ENCODE measurements at regions not wholly inside any gene's neighbourhood (a gene's known extent, or its start where the extent isn't known, plus 50 kb on each side); places are given as distances from the start of the nearest gene placed in this dataset.

DNA sequence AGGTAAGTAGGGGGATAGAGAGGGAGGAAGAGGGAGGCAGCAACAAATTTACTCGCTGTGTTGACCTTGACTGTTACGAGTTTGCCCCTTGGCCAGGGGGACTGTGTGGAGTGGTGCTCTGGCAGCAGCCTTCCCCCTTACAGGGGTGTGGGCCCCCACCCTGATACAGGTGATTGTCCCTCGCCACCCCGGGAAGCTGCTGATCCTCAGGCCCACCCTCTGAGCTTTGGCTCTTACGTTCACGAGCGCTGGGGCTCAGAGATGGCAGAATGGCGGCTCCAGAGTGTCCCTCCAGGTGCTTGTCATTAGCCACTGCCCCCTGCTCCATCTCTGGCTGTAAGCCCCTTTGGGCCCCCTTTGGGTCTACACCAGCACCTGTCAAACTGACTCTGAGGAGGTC lies 88.6 kb downstream of the GLI2 start:
- TF ChIP-seq POLR2A (IDR thresholded peaks at IDR 0.05; ENCODE audit: extremely low read depth, insufficient read length): no peak
- TF ChIP-seq, protein P1, sequence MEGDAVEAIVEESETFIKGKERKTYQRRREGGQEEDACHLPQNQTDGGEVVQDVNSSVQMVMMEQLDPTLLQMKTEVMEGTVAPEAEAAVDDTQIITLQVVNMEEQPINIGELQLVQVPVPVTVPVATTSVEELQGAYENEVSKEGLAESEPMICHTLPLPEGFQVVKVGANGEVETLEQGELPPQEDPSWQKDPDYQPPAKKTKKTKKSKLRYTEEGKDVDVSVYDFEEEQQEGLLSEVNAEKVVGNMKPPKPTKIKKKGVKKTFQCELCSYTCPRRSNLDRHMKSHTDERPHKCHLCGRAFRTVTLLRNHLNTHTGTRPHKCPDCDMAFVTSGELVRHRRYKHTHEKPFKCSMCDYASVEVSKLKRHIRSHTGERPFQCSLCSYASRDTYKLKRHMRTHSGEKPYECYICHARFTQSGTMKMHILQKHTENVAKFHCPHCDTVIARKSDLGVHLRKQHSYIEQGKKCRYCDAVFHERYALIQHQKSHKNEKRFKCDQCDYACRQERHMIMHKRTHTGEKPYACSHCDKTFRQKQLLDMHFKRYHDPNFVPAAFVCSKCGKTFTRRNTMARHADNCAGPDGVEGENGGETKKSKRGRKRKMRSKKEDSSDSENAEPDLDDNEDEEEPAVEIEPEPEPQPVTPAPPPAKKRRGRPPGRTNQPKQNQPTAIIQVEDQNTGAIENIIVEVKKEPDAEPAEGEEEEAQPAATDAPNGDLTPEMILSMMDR (IDR thresholded peaks at IDR 0.05; ENCODE audit: low read depth, low read length): no peak

Measured in NB4 (cell line).